HG03196 (cell line): ENCODE measurements at regions not wholly inside any gene's neighbourhood (a gene's known extent, or its start where the extent isn't known, plus 50 kb on each side); places are given as distances from the start of the nearest gene placed in this dataset.

Experiments used
- ATAC-seq: cut with Tn5 transposase; IDR thresholded peaks from one replicate; pipeline ENCODE4 v1.9.1; 2021; ENCODE audit not compliant: unreplicated experiment

- no peak for ATAC-seq
Measured at GRCh38 chr18:39976771-39977170, 1978.3 kb upstream of the PIK3C3 start.

- ATAC-seq = no peak
Measured at GRCh38 chr18:39972521-39972920, 1982.5 kb upstream of the PIK3C3 start.

- ATAC-seq = no peak
Measured at GRCh38 chr18:39969803-39970494, 1985.1 kb upstream of the PIK3C3 start.

- ATAC-seq = no peak
Measured at GRCh38 chr18:39966275-39966674, 1988.8 kb upstream of the PIK3C3 start.

- ATAC-seq = no peak
Measured at GRCh38 chr18:39962546-39962945, 1992.5 kb upstream of the PIK3C3 start.

GRCh38 chr18:39960550-39960949, 1994.5 kb upstream of the PIK3C3 start:
- no peak for ATAC-seq

GRCh38 chr18:39959839-39960238, 1995.2 kb upstream of the PIK3C3 start:
- ATAC-seq = no peak

GRCh38 chr18:39958876-39959275, 1996.2 kb upstream of the PIK3C3 start:
- no peak for ATAC-seq

GRCh38 chr18:39952816-39953215, 2002.2 kb upstream of the PIK3C3 start:
- ATAC-seq = no peak

GRCh38 chr18:39951142-39951720, 2003.8 kb upstream of the PIK3C3 start:
- ATAC-seq = no peak

GRCh38 chr18:39946623-39947061, 2008.4 kb upstream of the PIK3C3 start:
- ATAC-seq = no peak

GRCh38 chr18:39945076-39945475, 2010.0 kb upstream of the PIK3C3 start:
- no peak for ATAC-seq

GRCh38 chr18:39942702-39943101, 2012.3 kb upstream of the PIK3C3 start:
- ATAC-seq = no peak

- no peak for ATAC-seq
Measured at GRCh38 chr18:39938676-39939608, 2016.1 kb upstream of the PIK3C3 start.

- no peak for ATAC-seq
Measured at GRCh38 chr18:39935598-39935997, 2019.4 kb upstream of the PIK3C3 start.

- no peak for ATAC-seq
Measured at GRCh38 chr18:39918847-39919246, 2036.2 kb upstream of the PIK3C3 start.

GRCh38 chr18:39913672-39914366, 2041.2 kb upstream of the PIK3C3 start:
- ATAC-seq = no peak

- ATAC-seq = no peak
Measured at GRCh38 chr18:39911716-39912115, 2043.3 kb upstream of the PIK3C3 start.

- no peak for ATAC-seq
Measured at GRCh38 chr18:39909706-39910105, 2045.3 kb upstream of the PIK3C3 start.

GRCh38 chr18:39886136-39886535, 2068.9 kb upstream of the PIK3C3 start:
- no peak for ATAC-seq

GRCh38 chr18:39872651-39873050, 2082.4 kb upstream of the PIK3C3 start:
- no peak for ATAC-seq
